Muscle of leg (tissue), 3 donors: ENCODE measurements at regions not wholly inside any gene's neighbourhood (a gene's known extent, or its start where the extent isn't known, plus 50 kb on each side); places are given as distances from the start of the nearest gene placed in this dataset.
"Not testable (repeated sequence)": the region's sequence is repeated elsewhere in the genome, so short reads cannot be mapped to it uniquely, and the experiment has no call there.

Source experiments
- DNase-seq: peaks from one replicate; pipeline ENCODE4 v3.0.0; 2013
- H3K27ac ChIP-seq: one replicate; pipeline ENCODE4 v1.5.1; 2013; ENCODE audit warnings: mild to moderate bottlenecking, low read length, control low read depth
- H3K27me3 ChIP-seq: one replicate; pipeline ENCODE4 v1.6.1; 2013; ENCODE audit warnings: low read length; ENCODE audit not compliant: control insufficient read depth, insufficient read depth
- H3K36me3 ChIP-seq: one replicate; pipeline ENCODE4 v1.6.1; 2013; ENCODE audit warnings: low read length; ENCODE audit not compliant: control insufficient read depth, insufficient read depth
- H3K4me1 ChIP-seq: one replicate; pipeline ENCODE4 v1.6.1; 2013; ENCODE audit warnings: low read length; ENCODE audit not compliant: control insufficient read depth, insufficient read depth
- H3K4me3 ChIP-seq: one replicate; pipeline ENCODE4 v1.5.1; 2013; ENCODE audit warnings: low read length, control low read depth
- H3K9me3 ChIP-seq: replicated peaks from 2 replicates; pipeline ENCODE4 v1.6.1; 2013; ENCODE audit warnings: low read depth, low read length; ENCODE audit not compliant: control insufficient read depth
- WGBS: methylation state at CpG from one replicate; pipeline ENCODE4 v1.1.5; 2013; ENCODE audit warnings: missing lambda C conversion rate; ENCODE audit not compliant: insufficient coverage; 5-methylcytosine and 5-hydroxymethylcytosine counted together

GRCh38 chr6:10184371-10185227 lies 230.3 kb downstream of the TFAP2A start:
- peak; percentile 81 for DNase-seq

GRCh38 chr6:10180138-10181074 lies 234.5 kb downstream of the TFAP2A start:
- Histone ChIP-seq H3K4me3 (no peak overlapping the region), H3K4me1 (peaks cover 2% of the 10 kb centered on the region), H3K27ac (no peak overlapping the region), H3K9me3 (no peaks in the 10 kb centered on the region), H3K36me3 (no peaks in the 10 kb centered on the region), H3K27me3 (no peaks in the 10 kb centered on the region)
- WGBS: 90% methylated on average over 7 of the region's 14 CpGs
- no peak for DNase-seq

More at GRCh38 chr6:10184371-10185227, 230.3 kb downstream of the TFAP2A start:
- H3K9me3 ChIP-seq: no peaks in the 10 kb centered on the region
- peaks cover 2% of the 10 kb centered on the region for H3K4me1 ChIP-seq
- H3K27me3 ChIP-seq: peaks cover 2% of the 10 kb centered on the region
- H3K4me3 ChIP-seq: no peak overlapping the region
- H3K27ac ChIP-seq: peak overlapping the region; percentile 26
- no peaks in the 10 kb centered on the region for H3K36me3 ChIP-seq
- WGBS: 0% methylated on average over 1 of the region's 4 CpGs

GRCh38 chr6:10177704-10178103 lies 237.2 kb downstream of the TFAP2A start:
- Histone ChIP-seq H3K27ac (no peak overlapping the region), H3K9me3 (no peaks in the 10 kb centered on the region), H3K36me3 (no peaks in the 10 kb centered on the region), H3K4me3 (no peak overlapping the region), H3K4me1 (no peaks in the 10 kb centered on the region), H3K27me3 (no peaks in the 10 kb centered on the region)
- DNase-seq: no peak

- Histone ChIP-seq H3K36me3 (no peaks in the 10 kb centered on the region), H3K4me1 (no peaks in the 10 kb centered on the region), H3K27me3 (no peaks in the 10 kb centered on the region), H3K4me3 (no peak overlapping the region), H3K9me3 (no peaks in the 10 kb centered on the region), H3K27ac (no peak overlapping the region)
- no peak for DNase-seq
These were observed 239.5 kb downstream of the TFAP2A start for GRCh38 chr6:10175362-10175761.

- Histone ChIP-seq H3K27me3 (no peaks in the 10 kb centered on the region), H3K36me3 (no peaks in the 10 kb centered on the region), H3K27ac (no peak overlapping the region), H3K9me3 (no peaks in the 10 kb centered on the region), H3K4me3 (no peak overlapping the region), H3K4me1 (no peaks in the 10 kb centered on the region)
- no CpG with 5 or more reads among the region's 6 CpGs for WGBS
- DNase-seq: no peak
These were observed 240.1 kb downstream of the TFAP2A start for GRCh38 chr6:10174761-10175160.

GRCh38 chr6:10174056-10174455 lies 240.8 kb downstream of the TFAP2A start:
- Histone ChIP-seq H3K36me3 (no peaks in the 10 kb centered on the region), H3K27me3 (no peaks in the 10 kb centered on the region), H3K4me3 (no peak overlapping the region), H3K4me1 (no peaks in the 10 kb centered on the region), H3K27ac (no peak overlapping the region), H3K9me3 (no peaks in the 10 kb centered on the region)
- no CpG with 5 or more reads among the region's 3 CpGs for WGBS
- no peak for DNase-seq

- not testable (repeated sequence) for H3K36me3 ChIP-seq, H3K27me3 ChIP-seq, DNase-seq, H3K9me3 ChIP-seq, H3K27ac ChIP-seq, H3K4me3 ChIP-seq, H3K4me1 ChIP-seq
- WGBS: 95% methylated on average over 20 of the region's 29 CpGs
These were observed 243.2 kb downstream of the TFAP2A start for GRCh38 chr6:10171706-10172105.

- Histone ChIP-seq H3K36me3 (no peaks in the 10 kb centered on the region), H3K27me3 (no peaks in the 10 kb centered on the region), H3K4me3 (no peak overlapping the region), H3K27ac (no peak overlapping the region), H3K9me3 (no peaks in the 10 kb centered on the region), H3K4me1 (no peaks in the 10 kb centered on the region)
- WGBS: 75% methylated on average over 2 of the region's 5 CpGs
- no peak for DNase-seq
These were observed 244.1 kb downstream of the TFAP2A start for GRCh38 chr6:10170816-10171215.

GRCh38 chr6:10166031-10166430 lies 248.8 kb downstream of the TFAP2A start:
- H3K9me3 ChIP-seq: no peaks in the 10 kb centered on the region
- WGBS: 97% methylated on average over 3 of the region's 5 CpGs
- no peaks in the 10 kb centered on the region for H3K36me3 ChIP-seq
- H3K27ac ChIP-seq: no peak overlapping the region
- H3K27me3 ChIP-seq: no peaks in the 10 kb centered on the region
- no peak for DNase-seq
- no peaks in the 10 kb centered on the region for H3K4me1 ChIP-seq
- H3K4me3 ChIP-seq: no peak overlapping the region

GRCh38 chr6:10163203-10163962 lies 251.5 kb downstream of the TFAP2A start:
- no peaks in the 10 kb centered on the region for H3K27me3 ChIP-seq
- H3K4me3 ChIP-seq: no peak overlapping the region
- WGBS: 23% methylated on average over 10 of the region's 14 CpGs
- DNase-seq: no peak
- H3K9me3 ChIP-seq: peaks cover 2% of the 10 kb centered on the region
- H3K36me3 ChIP-seq: no peaks in the 10 kb centered on the region
- H3K4me1 ChIP-seq: no peaks in the 10 kb centered on the region
- H3K27ac ChIP-seq: no peak overlapping the region
